Epithelial cell of prostate (primary cell): ENCODE measurements at regions not wholly inside any gene's neighbourhood (a gene's known extent, or its start where the extent isn't known, plus 50 kb on each side); places are given as distances from the start of the nearest gene placed in this dataset.
"Not testable (repeated sequence)": the region's sequence is repeated elsewhere in the genome, so short reads cannot be mapped to it uniquely, and the experiment has no call there.

Experiments used
- DNase-seq: peaks from one replicate; pipeline ENCODE4 v3.0.0-alpha.2; 2011; ENCODE audit warnings: low read depth, low spot score
- H3K27ac ChIP-seq: fragments of 450-650 bp; 2 replicates; pipeline ENCODE4 v1.5.1; 2017; ENCODE audit warnings: mild to moderate bottlenecking

DNA sequence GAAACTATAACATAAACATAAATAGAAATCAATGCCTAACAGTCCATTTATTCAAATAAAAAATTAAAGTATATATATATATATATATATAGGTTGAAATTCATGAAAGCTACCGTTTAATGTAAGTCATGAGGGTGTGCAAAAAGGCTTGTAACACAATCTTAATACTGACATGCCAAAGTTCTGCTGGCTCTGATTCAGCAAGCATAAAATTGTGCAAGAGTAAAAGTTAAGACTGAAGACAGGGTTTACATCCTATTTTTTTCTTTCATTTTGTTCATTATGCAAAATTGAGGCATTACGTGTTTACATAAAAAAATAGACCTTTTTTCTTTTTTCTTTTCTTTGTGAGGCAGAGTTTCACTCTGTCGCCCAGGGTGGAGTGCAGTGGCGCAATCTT, 984.2 kb downstream of the FSCB start:
- no peak overlapping the region for H3K27ac ChIP-seq
- no peak for DNase-seq

DNA sequence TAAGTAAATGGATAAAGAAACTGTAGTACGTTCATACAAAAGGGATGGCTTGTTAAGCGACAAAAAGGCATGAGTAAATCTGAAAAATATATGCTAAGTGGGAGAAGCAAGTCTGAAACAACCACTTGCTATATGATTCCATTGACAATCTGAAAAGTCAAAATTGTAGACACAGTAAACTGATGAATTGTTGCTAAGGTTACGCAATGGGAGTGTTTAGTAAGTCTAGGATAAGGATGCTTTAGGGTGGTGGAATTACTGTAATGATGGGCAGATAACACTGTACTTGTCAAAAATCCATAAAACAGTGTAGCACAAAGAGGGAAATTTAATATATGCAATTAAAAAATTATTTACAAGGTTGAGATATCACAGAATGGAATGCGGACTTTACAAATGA, 984.9 kb downstream of the FSCB start:
- DNase-seq, result no peak
- H3K27ac ChIP-seq, result no peak overlapping the region

DNA sequence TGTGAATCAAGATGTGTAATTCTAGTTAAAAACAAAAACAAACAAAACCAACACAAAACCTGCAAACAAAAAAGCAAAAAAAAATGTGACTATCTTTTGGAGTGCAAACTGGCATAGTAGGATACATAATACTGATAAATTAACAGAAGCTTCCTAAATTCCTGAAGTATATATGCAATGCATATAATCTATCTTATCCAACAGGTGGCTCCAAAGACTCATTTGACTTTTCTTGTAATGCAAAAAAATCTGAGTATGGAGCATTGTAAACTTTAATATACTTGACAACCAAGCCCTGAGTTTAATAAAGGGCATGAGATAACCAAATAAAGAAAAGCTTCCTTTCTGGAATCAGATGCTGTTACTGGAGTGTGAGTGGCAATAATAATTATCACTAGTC, 1003.6 kb downstream of the FSCB start:
- no peak overlapping the region for H3K27ac ChIP-seq
- DNase-seq, result no peak

DNA sequence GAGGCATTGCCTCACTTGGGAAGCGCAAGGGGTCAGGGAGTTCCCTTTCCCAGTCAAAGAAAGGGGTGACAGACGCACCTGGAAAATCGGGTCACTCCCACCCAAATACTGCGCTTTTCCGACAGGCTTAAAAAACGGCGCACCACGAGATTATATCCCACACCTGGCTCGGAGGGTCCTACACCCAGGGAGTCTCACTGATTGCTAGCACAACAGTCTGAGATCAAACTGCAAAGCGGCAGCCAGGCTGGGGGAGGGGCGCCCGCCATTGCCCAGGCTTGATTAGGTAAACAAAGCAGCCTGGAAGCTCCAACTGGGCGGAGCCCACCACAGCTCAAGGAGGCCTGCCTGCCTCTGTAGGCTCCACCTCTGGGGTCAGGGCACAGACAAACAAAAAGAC, 1014.7 kb downstream of the FSCB start:
- H3K27ac ChIP-seq, DNase-seq: not testable (repeated sequence)

DNA sequence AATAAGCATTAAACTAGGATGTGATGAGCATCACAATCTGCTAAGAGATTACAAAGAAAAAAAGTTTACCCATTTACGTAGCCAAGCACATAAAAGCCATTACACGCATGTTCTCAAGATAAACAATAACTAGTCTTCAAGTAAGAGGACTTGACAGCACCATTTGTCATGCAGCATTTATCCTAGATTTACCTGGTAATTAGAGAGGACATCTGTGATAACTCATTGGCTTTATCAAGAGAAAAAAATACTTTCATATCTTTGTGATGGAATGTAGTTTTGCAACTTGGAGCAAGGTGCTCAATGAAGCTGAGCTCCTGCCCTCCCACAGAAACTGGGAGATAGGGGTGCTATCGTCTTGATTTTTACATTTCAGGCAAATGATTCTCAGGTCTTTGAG, 1023.7 kb downstream of the FSCB start:
- H3K27ac ChIP-seq, result no peak overlapping the region
- DNase-seq, result no peak

DNA sequence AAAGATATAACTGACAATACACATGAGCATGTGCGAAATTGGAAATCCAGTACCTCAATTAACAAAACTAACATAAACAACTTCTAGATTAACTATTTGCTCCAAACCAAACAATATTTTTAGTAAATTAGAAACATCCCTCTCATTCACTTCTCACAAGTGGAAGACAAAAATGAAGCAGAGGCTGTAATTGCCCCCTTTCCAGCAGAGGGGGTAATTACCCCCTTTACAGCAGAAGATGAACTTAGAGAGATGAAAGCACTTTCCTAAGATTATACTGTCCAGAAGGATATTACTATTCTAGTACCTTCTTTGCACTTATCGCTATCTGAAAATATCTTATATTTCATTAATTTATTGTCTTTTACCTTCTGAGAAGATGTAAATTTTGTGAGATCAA, 1025.2 kb downstream of the FSCB start:
- no peak for DNase-seq
- no peak overlapping the region for H3K27ac ChIP-seq

DNA sequence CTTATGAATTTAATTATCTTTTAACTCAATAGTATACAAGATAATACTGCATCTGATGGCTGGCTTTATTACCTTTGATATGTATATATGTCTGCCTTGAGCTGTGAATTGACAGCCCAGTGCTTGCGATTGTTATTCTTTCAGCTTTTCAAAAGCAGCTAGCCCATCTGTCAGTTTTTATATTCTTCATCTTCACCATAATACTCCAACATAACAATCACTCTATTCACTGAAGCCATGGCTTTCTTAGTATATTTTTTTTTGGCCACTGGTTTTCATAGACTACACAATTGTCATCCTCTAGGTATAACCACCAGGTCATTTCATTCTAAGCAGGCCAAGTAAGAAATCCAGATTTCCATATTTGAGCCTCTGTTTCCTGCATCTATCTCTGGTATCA, 1026.1 kb downstream of the FSCB start:
- DNase-seq, result no peak
- H3K27ac ChIP-seq, result no peak overlapping the region

DNA sequence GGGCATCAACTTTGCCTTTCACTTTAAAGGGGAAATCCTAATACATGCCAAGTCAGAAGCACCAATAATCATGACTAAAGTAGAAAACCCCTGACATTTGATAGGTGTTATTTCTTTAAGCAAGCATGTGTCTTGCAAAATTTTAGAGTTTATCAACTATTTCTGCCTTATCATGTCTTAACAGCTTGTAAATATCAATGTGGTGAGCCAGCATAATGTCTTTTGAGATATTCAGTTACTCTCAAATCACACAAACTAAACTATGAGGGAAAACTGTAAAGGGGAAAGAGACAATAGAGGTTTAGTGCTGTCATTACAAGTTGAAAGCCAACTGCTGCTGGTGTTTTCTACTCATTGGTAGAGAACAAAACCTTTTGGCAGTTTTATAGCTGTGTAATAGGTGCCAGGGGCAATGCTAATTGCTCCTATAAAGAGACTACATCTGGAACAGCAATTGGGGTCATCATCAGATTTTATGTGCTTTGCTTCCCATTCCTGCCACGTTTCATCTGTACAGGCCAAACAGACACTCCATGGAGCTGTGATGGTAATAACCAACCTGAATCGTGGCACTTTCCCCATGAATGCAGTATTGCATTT, 1027.4 kb downstream of the FSCB start:
- H3K27ac ChIP-seq, result no peak overlapping the region

DNA sequence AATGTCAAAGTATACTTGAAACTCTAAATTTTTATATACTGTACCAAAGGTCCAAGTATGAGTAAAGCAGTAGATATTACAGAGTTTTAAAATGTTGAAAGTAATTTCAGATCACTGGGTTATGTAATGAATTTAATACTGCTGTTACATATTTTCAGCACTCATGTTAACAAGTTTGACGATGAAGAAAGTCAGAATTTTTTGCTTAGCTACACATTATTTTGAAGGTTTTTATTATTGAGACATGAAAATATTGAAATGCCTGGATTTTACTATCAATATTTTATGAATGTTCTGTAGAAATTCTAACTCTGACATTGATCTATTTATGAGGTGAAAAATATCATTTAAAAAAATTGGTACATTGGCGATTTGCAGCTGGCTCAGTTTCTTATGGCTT, 1030.3 kb downstream of the FSCB start:
- no peak for DNase-seq
- no peak overlapping the region for H3K27ac ChIP-seq

More for the DNA sequence above, 1027.4 kb downstream of the FSCB start:
- no peak for DNase-seq

DNA sequence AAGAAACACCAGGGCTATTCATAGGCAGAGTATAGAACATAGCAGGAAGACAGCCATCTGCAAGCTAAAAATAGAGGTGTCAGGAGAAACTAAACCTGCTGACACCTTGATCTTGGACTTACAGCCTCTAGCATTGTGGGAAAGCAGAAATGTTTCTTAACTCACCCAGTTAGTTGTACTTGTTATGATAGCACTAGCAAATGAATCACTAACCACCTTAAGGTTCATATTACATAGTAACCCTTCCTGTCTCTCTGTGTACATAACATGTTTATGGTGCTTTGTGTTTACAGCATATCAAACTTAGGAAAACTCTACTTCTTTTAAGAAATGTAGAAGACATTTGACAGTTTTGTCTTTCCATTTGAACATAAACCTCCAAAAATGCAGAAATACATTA, 1031.3 kb downstream of the FSCB start:
- DNase-seq, result peak; percentile 8

DNA sequence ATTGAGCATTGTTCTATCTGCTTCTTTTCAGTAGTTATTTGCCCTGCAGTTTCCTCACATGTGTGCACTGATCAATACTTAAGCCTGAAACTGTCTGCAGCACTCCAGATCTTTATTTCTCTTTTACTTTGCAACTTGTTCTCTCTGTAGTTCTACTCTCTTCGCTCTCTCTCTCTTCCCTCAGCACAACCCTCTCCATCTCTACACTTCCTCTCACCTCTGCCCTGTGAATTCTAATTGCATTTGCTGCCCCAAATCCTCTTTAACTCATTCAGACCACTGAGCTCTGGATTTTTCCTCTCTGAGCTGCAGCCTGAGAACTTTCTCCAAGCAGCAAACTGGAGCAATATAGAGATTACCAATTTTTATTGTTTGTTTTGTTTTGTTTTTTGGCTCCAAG, 1035.5 kb downstream of the FSCB start:
- DNase-seq, result no peak
- no peak overlapping the region for H3K27ac ChIP-seq

More for the DNA sequence above, 1031.3 kb downstream of the FSCB start:
- H3K27ac ChIP-seq, result no peak overlapping the region

DNA sequence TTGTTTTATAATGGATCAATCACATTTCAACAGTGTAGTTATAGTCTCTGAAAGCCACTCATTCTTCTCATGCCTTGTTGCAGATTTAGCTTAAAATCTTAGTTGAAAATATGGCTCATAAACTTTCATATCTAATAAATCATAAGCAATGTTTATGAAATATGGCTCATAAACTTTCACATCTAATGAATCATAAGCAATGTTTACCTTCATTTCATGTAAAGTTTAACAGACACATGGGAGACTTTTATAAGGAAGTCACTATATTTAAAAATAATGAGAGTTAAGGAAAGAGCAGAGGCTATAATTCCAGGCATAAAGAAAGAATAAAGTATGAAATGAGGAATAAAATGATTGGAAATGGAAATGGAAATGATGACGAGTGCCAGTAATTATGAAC, 1042.1 kb downstream of the FSCB start:
- DNase-seq, result no peak
- no peak overlapping the region for H3K27ac ChIP-seq

DNA sequence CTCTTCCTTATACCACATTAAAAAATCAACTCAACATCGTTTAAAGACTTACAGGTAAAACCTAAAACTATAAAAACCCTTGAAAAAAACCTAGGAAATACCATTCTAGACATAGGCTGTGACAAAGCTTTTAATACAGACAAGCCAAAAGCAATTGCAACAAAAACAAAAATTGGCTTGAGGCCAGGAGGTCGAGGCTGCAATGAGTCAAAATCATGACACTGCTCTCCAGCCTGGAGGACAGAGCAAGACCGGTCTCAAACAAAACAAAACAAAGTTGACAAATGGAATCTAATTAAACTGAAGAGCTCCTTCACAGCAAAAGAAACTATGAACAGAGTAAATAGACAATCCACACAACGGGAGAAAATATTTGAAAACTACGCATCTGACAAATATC, 1057.8 kb downstream of the FSCB start:
- no peak for DNase-seq
- no peak overlapping the region for H3K27ac ChIP-seq

DNA sequence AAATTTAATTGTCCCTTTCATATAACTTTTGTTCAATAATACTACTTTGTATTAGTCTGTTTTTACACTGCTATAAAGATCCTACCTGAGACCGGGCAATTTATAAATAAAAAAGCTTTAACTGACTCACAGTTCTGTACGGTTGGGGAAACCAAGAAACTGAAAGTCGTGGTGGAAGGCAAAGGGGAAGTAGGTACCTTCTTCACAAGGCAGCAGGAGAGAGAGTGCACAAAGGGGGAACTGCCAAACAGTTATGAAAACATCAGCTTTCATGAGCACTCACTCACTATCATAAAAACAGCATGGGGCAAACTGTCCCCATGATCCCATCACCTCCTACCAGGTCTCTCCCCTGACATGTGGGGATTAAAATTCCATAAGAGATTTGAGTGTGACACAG, 1069.0 kb downstream of the FSCB start:
- no peak for DNase-seq
- no peak overlapping the region for H3K27ac ChIP-seq

DNA sequence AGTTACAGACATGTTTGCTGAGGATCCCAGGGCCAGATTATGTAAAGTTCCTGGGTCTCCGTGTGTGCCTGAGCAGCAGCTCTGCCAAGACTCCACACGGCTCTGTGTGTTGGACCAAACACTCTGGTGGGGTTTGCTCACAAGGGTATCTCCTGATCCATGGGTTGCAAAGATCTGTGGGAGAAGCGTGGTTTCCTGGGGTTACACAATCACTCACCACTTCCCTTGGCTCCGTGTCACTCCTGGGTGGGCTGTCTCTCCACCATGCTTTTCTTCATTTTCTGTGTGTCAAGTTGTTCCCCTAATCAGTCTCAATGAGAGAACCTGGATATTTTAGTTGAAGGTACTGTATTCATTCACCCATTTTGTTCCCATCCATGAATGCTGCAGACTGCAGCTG, 1088.8 kb downstream of the FSCB start:
- no peak overlapping the region for H3K27ac ChIP-seq
- DNase-seq, result no peak

DNA sequence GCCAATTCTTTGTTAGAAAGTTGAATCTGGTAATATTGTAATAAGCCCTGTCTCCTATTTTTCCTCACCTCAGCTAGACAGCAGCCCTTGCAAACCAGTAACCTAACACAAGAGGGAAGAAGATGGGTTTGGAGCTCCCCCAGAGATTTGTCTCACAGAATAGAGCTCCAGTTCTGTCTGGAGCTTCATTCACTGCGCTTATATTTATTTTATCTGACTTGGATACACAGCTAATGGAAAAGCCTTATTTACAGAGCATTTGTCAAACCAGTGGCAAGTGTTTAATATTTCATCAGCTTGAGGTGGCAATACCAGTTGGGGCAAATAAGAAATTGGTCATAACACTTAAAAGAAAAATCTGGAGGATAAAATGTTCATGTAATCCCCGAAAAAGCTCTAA, 1094.0 kb downstream of the FSCB start:
- H3K27ac ChIP-seq, result no peak overlapping the region
- DNase-seq, result no peak

DNA sequence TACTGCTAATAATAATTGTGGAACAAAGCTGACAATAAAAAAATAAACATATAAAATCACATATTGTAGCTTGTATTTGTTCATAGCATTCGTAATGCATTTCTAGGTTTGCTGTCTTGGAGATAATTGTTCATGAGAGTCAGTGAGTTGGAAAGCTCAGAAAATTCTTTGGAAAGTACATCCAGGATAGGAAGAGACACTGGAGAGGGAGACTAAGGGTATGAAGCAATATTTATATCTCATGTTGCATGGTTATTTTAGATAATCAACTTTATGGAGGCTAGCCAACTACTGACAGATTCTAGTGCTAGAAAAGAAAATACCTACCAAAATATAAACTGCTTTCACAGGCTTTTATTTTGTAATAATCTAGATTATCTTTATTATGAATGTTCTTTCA, 1095.2 kb downstream of the FSCB start:
- no peak overlapping the region for H3K27ac ChIP-seq
- no peak for DNase-seq

DNA sequence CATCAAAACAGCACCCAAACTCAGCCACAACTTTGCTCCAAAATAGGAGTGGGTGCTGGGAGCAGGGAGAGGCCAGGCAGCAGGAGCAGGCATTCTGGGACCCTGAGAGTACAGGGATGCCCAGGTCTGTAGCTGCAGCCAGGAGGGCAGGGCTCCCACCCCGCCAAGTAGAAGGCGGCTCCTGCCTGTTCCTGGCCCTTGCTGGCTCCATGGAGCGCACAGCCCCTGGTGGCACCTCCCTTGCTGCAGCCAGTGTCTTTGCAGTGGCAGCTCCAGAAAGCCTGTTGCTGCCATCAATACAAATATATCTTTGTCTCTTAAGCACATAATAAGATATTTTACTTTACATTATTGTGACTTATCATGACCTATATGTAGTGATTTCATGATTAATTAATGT, 1096.5 kb downstream of the FSCB start:
- H3K27ac ChIP-seq, result no peak overlapping the region
- no peak for DNase-seq

DNA sequence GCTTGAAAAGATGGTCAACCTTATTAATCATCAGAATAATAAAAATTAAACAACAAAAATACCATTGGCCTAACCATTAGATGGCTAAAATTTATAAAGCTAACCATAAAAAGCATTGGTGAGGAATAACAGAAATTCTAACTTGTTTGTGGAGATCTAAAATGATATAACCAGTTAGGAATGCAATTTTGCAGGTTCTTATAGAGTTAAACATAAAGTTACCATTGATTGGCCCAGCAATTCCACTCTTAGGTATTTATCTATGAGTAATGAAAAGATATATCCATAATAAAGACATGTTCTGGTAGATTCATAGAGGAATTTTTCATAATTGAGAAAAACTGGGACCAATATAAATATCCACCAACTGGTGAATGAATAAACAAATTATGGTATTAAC, 1098.6 kb downstream of the FSCB start:
- no peak for DNase-seq
- no peak overlapping the region for H3K27ac ChIP-seq

DNA sequence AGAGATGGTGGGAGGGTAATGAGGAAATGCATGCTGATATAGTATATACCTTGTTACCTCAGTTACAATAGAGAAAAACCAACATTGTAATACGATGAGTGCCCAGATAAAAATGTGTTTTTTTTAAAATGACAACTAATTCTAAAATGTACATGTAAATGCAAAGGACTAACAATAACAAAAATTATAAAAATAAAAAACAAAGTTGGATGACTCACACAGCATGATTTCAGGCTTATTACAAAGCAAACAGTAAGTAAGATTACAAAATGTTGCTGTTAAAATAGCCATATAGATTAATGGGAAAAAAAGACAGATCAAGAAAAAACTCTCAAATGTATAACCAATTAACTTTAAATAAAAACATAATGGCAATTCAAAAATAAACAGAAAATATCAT, 1099.4 kb downstream of the FSCB start:
- no peak for DNase-seq
- H3K27ac ChIP-seq, result no peak overlapping the region

DNA sequence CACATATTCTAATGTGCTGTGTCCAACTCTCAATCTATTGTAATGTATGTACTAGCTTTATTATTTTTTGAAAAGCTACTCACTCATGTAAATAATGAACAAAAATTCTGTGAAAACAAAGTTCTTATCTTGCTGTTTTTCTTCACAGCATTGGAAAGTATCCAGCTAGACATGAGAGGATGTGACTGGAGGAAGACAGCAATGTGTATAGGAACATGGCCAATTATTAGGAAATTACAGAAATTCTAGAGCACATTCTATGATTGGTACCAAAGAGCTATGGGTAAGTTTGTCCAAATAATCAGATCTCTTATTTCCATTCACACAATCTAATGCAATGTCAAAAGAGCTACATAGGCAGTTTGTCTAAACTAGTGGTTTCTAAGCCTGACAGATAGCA, 1100.2 kb downstream of the FSCB start:
- DNase-seq, result no peak
- H3K27ac ChIP-seq, result no peak overlapping the region

DNA sequence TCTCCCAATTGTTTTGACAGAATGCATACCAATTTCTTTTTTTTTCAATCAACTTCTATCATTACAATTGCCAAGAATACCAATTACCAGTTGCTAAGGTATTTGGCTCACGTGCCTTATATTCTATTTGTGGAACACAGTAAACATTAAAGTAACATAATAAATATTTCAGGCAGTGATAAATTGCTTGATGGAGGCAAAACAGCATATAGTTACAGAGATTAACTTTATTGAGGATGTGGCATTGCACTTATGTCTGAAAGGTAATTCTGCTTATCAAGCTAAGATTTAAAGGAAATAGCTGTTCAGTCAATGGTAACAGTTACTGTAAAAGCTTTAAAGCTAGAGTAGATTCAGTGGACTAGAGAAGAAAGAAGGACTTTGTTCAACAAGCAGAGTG, 1107.8 kb downstream of the FSCB start:
- H3K27ac ChIP-seq, result no peak overlapping the region
- no peak for DNase-seq

DNA sequence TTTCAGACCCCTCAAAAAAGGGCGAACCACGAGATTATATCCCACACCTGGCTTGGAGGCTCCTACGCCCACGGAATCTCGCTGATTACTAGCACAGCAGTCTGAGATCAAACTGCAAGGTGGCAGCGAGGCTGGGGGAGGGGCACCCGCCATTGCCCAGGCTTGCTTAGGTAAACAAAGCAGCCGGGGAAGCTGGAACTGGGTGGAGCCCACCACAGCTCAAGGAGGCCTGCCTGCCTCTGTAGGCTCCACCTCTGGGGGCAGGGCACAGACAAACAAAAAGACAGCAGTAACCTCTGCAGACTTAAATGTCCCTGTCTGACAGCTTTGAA, 1136.6 kb downstream of the FSCB start:
- not testable (repeated sequence) for H3K27ac ChIP-seq, DNase-seq
